Choroid plexus epithelial cell (primary cell): ENCODE measurements at regions not wholly inside any gene's neighbourhood (a gene's known extent, or its start where the extent isn't known, plus 50 kb on each side); places are given as distances from the start of the nearest gene placed in this dataset.

Experiments
- DNase-seq: peaks from one replicate; pipeline ENCODE4 v3.0.0-alpha.2; 2010; ENCODE audit warnings: low read depth
- H3K4me3 ChIP-seq: 2 replicates; pipeline ENCODE4 v1.5.1; 2011; ENCODE audit warnings: low read depth, mild to moderate bottlenecking, control low read depth, low read length, moderate library complexity
- TF ChIP-seq, protein P1 (sequence below): conservative IDR thresholded peaks from 2 replicates; pipeline ENCODE4 v1.5.1; 2011; ENCODE audit warnings: low read depth, mild to moderate bottlenecking, control low read depth, inconsistent platforms, low read length, moderate library complexity

DNA sequence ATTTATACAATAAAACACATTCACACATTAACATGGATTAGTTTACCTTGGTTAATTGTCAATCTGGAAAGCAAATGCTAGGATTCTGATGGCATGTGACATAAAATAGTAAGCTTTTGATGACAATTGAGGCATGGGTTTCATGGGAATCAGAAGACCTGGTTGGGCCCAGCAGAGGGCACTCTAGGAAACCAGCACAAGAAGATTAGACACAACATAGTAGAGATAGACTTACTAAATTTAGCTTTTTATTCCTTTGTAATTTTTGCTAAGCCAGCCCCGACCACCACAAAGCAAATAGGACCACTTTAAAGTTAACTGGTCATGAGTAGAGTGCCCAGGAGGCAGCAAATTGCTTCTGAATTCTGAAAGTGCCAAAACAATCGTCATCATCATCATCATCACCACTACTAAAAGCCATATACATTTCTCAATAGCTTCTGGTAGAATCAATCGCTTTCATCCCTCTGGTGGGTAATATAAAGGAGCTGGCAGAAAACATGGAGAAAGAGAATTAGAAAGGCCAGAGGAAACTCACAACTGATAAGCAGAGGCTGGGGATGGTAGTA, 163.2 kb downstream of the ARRDC3 start:
- no peak overlapping the region for H3K4me3 ChIP-seq
- DNase-seq, result peak; percentile 67
- TF ChIP-seq, protein P1, sequence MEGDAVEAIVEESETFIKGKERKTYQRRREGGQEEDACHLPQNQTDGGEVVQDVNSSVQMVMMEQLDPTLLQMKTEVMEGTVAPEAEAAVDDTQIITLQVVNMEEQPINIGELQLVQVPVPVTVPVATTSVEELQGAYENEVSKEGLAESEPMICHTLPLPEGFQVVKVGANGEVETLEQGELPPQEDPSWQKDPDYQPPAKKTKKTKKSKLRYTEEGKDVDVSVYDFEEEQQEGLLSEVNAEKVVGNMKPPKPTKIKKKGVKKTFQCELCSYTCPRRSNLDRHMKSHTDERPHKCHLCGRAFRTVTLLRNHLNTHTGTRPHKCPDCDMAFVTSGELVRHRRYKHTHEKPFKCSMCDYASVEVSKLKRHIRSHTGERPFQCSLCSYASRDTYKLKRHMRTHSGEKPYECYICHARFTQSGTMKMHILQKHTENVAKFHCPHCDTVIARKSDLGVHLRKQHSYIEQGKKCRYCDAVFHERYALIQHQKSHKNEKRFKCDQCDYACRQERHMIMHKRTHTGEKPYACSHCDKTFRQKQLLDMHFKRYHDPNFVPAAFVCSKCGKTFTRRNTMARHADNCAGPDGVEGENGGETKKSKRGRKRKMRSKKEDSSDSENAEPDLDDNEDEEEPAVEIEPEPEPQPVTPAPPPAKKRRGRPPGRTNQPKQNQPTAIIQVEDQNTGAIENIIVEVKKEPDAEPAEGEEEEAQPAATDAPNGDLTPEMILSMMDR, result peak; percentile 56

DNA sequence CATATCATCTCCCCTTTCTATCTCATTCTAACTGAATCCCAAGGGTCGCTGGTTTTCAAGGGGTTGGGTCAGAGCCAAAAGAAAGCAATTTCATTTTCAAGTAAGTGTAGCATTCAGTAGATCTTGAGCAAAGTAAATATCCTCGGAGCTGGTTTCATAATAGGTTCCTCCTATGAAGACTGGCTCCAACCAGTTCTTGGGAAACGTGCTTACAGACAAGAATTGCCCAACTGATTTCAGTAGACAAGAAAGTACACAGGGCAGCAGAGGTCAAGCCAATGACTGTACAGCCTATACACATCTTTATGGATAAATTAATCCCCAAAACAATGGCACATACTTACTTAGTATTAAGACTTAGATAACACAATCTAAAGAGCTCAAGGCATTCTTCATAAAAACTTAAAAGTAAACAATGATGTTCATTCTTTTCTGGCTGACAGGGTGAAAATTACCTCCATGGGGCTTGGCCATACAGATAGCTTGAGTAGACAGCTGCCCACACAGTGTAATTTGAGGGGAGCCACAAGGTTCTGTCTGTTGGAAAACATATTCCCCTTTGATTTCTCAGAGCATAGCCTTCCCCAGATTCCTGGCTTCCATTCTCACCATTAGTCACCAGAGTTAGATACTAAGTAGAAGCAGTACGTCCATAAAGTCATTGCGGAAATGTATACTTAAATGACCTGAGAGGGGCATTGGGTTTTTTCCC, 163.9 kb downstream of the ARRDC3 start:
- no peak overlapping the region for H3K4me3 ChIP-seq
- peak; percentile 95 for DNase-seq
- TF ChIP-seq, protein P1, result no peak

DNA sequence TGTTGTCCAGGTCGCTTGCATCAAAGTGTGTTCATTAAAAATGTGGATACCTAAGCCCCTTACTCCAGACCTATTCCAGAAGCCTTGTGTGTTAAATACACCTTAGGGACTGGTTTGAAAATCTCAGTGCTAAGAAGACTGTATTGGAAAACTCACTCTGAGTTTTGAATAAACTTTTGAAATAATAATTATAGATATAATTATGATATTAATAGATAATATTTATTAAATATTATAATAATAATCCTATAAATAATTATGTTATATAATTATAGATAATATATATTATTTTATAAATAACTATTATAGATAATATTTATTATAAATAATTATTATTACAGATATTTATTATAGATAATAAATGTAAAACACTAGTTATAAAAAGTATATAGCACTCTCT, 165.3 kb downstream of the ARRDC3 start:
- TF ChIP-seq, protein P1, result no peak
- no peak for DNase-seq
- no peak overlapping the region for H3K4me3 ChIP-seq

DNA sequence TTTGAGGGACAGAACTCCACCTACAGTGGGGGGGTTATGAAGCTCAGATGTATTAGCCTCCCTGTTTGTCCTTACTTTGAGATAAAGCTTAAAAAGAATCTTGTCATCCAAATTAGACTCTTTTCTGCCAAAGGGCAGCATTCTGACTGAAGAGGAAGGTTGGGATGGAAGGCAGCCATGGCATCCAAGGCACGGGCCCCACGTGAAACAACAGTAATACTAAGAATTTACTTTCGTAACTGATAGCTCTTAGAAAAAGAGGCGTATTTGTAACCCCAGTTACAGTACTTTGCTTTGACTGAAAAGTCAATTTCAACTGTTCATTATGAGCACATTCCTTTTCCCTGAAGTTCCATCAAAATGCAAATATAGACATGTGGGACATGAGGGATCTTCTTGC, 168.5 kb downstream of the ARRDC3 start:
- H3K4me3 ChIP-seq, result no peak overlapping the region
- no peak for DNase-seq
- TF ChIP-seq, protein P1, result no peak
